NCI-H1930 (cell line): ENCODE measurements at regions not wholly inside any gene's neighbourhood (a gene's known extent, or its start where the extent isn't known, plus 50 kb on each side); places are given as distances from the start of the nearest gene placed in this dataset.

Source experiments
- DNase-seq, 2 experiments: peaks; one replicate each; lab custom pipeline; 2025; lab: John Stamatoyannopoulos, UW

GRCh38 chr1:22264464-22265341, 121.8 kb upstream of the WNT4 start:
- no peak for DNase-seq

GRCh38 chr1:22266141-22266540, 123.2 kb upstream of the WNT4 start:
- DNase-seq, result no peak

DNA sequence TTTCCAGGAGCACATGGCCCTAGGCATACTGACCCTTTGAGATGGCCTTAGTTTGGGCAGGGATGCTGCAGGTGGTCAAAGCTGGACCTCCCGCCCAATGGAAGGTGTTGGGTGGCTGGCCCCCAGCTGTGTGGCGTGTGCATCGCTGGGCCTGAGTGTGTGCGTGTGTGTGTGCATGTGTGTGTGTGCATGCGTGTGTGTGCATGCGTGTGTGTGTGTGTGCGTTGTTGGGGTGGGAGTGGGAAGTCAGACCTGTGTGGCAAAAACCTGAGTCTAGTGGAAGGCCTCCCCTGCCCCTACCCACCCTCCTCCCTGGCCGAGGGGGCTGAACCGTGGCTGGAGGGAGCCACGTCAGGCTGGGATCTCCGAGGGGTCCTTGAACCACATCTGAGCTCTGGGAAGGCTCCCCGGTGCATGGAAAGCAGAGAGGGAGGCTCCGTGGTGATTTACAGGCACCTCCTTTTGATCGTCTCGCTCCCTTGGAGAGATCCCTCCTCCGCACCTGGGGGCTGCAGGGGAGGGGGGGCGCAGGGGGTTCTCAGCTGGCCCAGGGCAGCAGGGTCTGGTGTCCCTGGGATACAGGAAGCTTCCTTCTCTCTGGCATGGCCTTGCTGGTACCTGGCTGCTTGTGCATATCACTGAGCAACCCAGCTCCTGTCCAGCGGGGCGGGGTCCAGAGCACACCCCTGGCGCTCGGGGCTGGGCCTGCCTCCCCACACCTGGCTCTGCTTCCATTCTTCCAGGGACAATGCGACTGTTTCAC, 124.7 kb upstream of the WNT4 start:
- no peak for DNase-seq

DNA sequence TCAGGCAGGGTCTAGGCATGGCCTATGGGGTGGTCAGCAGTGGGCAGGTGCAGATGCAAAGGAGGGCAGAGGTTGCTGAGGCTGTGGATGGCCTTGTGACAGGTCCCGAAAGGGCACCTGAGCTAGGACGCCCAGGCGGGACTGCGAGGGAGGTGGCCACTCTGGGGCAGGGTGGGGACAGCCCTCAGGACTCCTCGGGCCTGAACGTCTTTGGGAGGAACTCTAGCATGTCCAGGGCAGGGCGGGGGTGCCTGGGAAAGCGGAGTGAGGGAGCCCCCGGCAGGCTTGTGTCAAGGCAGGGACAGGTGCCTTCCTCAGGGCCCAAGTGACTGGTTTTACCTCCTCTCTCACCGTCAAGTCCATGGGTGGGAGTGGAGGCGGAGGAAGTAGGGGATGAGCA, 125.4 kb upstream of the WNT4 start:
- no peak for DNase-seq

GRCh38 chr1:22271847-22272801, 129.2 kb upstream of the WNT4 start:
- no peak for DNase-seq

- DNase-seq, result no peak
Observed at GRCh38 chr1:22273686-22274681, 131.1 kb upstream of the WNT4 start.

- DNase-seq, result no peak
Observed at GRCh38 chr1:22275167-22275566, 132.3 kb upstream of the WNT4 start.

DNA sequence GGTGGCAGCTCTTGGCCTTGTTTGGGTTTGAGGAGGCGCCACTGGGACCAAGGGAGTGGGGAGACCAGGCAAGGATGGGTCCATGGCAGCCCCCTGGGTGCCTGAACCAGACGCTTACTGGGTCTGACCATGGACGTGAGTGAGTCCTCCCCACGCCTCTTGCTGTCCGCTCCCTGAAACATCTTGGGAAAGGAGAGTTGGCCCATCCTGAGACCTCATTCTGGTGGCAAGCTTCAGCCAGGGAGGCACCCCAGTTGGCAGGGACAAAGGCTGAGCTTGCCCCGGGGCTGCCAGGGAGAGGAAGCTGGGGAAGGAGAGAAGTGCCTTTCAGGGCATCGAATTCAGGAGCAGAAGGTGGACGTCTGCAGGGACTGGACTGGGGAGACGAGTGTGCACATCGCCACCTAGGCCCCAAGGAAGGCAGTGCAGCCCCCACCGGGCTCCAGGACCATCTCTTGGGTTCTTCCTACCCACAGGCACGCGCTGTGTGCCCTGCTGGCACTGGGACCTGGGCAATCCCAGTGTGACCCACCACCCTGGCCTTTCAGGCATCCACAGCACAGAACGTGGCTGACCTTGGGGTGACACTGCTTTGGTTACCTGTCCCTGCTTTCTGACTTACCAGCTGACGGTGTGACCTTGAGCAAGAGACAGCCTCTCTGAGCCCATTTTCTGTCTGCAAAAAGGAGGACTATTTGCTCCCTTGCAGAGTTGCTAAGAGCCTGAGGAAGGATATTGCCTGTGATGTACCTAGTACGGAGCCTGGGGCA, 132.9 kb upstream of the WNT4 start:
- peak in 1 of 2 experiments; percentile 25 for DNase-seq

DNA sequence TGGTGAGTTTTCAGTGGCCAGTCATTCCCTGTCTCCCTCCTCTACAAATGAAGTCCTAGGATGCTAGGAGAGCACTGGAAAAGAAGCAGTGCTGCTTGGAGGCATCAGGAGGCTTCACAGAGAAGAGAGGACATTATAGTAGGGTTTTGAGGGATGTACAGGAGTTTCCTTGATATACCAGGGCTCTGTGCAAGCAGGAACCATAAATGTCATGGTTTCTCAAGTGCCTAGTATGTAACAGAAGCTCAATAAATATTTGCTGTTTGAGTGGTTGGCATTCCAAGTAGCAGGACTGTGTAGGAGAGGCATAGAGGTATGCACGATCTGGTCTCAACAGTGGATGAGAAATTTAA, 133.5 kb upstream of the WNT4 start:
- DNase-seq, result no peak

GRCh38 chr1:22277662-22278061, 134.8 kb upstream of the WNT4 start:
- no peak for DNase-seq

DNA sequence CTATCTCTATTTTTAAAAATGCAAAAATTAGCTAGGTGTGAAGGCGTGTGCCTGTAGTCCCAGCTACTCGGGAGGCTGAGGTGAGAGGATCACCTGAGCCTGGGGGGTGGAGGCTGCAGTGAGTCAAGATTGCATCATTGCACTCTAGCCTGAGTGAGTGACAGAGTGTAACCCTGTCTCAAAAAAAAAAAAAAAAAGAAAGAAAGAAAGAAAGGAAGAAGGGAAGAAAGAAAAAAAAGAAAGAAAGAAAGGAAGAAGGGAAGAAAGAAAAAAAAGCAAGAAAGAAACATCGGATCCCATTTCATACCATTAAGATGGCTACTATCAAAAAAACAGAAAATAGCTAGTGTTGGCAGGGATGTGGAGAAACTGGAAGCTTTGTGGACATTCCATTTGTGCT, 136.8 kb upstream of the WNT4 start:
- DNase-seq, result no peak

GRCh38 chr1:22280526-22280925, 137.6 kb upstream of the WNT4 start:
- DNase-seq, result no peak

- no peak for DNase-seq
Observed at GRCh38 chr1:22281521-22282363, 138.8 kb upstream of the WNT4 start.

GRCh38 chr1:22282364-22282995, 139.6 kb upstream of the WNT4 start:
- DNase-seq, result no peak

DNA sequence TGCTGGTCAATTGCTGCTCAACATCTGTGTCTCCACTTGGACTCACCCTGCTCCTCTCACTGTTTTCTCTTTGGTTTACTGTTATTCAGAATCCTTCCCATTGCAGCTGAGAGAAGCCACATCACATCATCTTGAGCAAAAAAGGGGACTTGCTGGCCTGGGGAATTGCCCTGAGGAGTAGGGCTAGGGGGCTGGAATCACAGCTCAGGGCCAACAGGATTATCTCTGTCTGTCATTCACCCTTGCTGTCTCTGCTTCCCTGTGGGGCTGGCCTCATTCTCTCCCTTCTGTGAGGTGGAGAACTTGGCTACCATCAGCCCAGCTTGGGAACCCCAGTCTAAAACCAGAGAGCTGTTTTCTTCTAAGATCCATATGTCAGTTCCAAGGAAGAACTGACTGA, 140.7 kb upstream of the WNT4 start:
- DNase-seq, result no peak

- DNase-seq, result no peak
Observed at GRCh38 chr1:22284236-22284635, 141.3 kb upstream of the WNT4 start.

DNA sequence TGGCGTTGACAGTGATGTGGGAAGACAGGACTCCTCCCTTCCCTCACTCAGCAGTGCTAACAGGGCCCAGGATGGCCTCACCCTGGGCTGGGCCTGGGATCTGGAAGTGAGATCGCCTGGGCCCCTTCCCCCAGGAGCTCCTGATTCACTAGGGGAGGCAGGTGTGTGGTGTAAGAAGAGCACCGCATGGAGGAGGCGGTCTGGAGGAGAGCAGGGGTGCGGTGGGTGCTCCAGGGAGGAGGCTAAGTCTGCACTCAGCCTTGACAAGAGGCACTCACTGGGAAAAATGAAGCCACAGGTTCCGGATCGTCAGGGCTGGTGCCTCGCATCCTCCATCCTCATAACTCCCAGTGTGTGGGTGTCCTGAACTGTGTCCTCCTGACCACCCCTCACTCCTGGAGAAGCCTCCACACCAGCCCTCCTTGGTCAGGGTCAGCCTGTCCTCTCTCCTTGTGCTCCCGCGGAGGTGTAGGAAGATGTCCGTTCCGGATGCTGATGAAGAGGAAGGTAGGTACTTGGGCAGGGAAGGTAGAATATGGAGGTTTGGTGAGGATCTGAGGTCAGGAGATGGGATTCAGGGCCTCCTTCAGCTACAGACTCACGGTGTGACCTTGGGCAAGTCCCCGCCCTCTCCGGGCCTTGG, 142.1 kb upstream of the WNT4 start:
- no peak for DNase-seq
